DND-41 (cell line): ENCODE measurements at regions not wholly inside any gene's neighbourhood (a gene's known extent, or its start where the extent isn't known, plus 50 kb on each side); places are given as distances from the start of the nearest gene placed in this dataset.

Experiments
- ATAC-seq: fragments of 200-7000 bp; cut with Tn5 transposase; 3 replicates; pipeline ENCODE4 v1.9.1; 2021; ENCODE audit warnings: low read depth; ENCODE audit not compliant: insufficient read depth
- DNase-seq: peaks from one replicate; pipeline ENCODE4 v3.0.0-alpha.2; 2020
- H2AFZ ChIP-seq: 2 replicates; pipeline ENCODE4 v1.6.0; 2012; ENCODE audit warnings: low read depth, low read length
- H3K27ac ChIP-seq: 2 replicates; pipeline ENCODE4 v1.5.1; 2012; ENCODE audit warnings: low read length, inconsistent platforms
- H3K27me3 ChIP-seq: fragments of 200-600 bp; sonication (generic); 2 replicates; pipeline ENCODE4 v1.6.0; 2012; ENCODE audit warnings: low read length, mild to moderate bottlenecking, inconsistent platforms; ENCODE audit not compliant: insufficient read depth, poor library complexity
- H3K36me3 ChIP-seq: 2 replicates; pipeline ENCODE4 v1.5.1; 2012; ENCODE audit warnings: low read length, inconsistent platforms; ENCODE audit not compliant: insufficient read depth
- H3K4me1 ChIP-seq: 2 replicates; pipeline ENCODE4 v1.5.1; 2012; ENCODE audit warnings: mild to moderate bottlenecking, low read length; ENCODE audit not compliant: insufficient read depth
- H3K4me2 ChIP-seq: 2 replicates; pipeline ENCODE4 v1.6.0; 2012; ENCODE audit warnings: mild to moderate bottlenecking, moderate library complexity, low read length, inconsistent platforms; ENCODE audit not compliant: insufficient read depth
- H3K4me3 ChIP-seq, 2 experiments: fragments of 200-600 bp in 1 of 2; shearing (Covaris generic) in 1 of 2; 2 replicates each; pipeline ENCODE4 v1.5.1; 2012 to 2016; ENCODE audit warnings: inconsistent platforms in 2 of 2, low read length in 2 of 2, mild to moderate bottlenecking in 2 of 2, low read depth in 1 of 2, moderate library complexity in 1 of 2
- H3K79me2 ChIP-seq: 2 replicates; pipeline ENCODE4 v1.6.0; 2012; ENCODE audit warnings: low read length, inconsistent platforms; ENCODE audit not compliant: insufficient read depth
- H3K9ac ChIP-seq: 2 replicates; pipeline ENCODE4 v1.6.0; 2012; ENCODE audit warnings: low read depth, mild to moderate bottlenecking, inconsistent platforms, low read length, moderate library complexity
- H3K9me3 ChIP-seq: 2 replicates; pipeline ENCODE4 v1.5.1; 2012; ENCODE audit warnings: low read length, moderate library complexity, mild to moderate bottlenecking, inconsistent platforms; ENCODE audit not compliant: insufficient read depth, severe bottlenecking
- H4K20me1 ChIP-seq: 2 replicates; pipeline ENCODE4 v1.6.0; 2012; ENCODE audit warnings: low read length; ENCODE audit not compliant: insufficient read depth
- CTCF ChIP-seq: IDR thresholded peaks from 2 replicates; pipeline ENCODE4 v1.5.1; 2012; ENCODE audit warnings: borderline replicate concordance, low read length, moderate library complexity, mild to moderate bottlenecking; ENCODE audit not compliant: poor library complexity, severe bottlenecking; ENCODE audit errors: extremely low read depth
- EZH2 ChIP-seq: IDR thresholded peaks from 3 replicates; pipeline ENCODE4 v1.6.1; 2012; ENCODE audit warnings: borderline replicate concordance, low read depth, mild to moderate bottlenecking, moderate library complexity, low read length, inconsistent platforms; ENCODE audit not compliant: severe bottlenecking

GRCh38 chr15:67940324-67940719 lies 100.5 kb upstream of the RNU6-1 start:
- DNase-seq (no peak), ATAC-seq (no peak)
- no peak overlapping the region for H3K9ac ChIP-seq
- no peak overlapping the region for H3K4me2 ChIP-seq
- no peaks in the 10 kb centered on the region for H3K27me3 ChIP-seq
- H4K20me1 ChIP-seq = no peaks in the 10 kb centered on the region
- no peak overlapping the region for H3K27ac ChIP-seq
- H3K36me3 ChIP-seq = no peaks in the 10 kb centered on the region
- H2AFZ ChIP-seq = no peak overlapping the region
- H3K4me3 ChIP-seq = no peak overlapping the region
- no peaks in the 10 kb centered on the region for H3K9me3 ChIP-seq
- H3K79me2 ChIP-seq = no peaks in the 10 kb centered on the region
- H3K4me1 ChIP-seq = peaks cover under 1% of the 10 kb centered on the region; the same call in 1 of the 2 replicates
- TF ChIP-seq EZH2 = no peak
- TF ChIP-seq CTCF = no peak

GRCh38 chr15:67941648-67942310 lies 101.9 kb upstream of the RNU6-1 start:
- Histone ChIP-seq H3K4me2 (no peak overlapping the region), H2AFZ (no peak overlapping the region), H3K4me1 (peaks cover 16% of the 10 kb centered on the region)

GRCh38 chr15:67943475-67943874 lies 103.6 kb upstream of the RNU6-1 start:
- ATAC-seq = no peak
- Histone ChIP-seq H3K27ac (no peak overlapping the region), H3K27me3 (no peaks in the 10 kb centered on the region), H3K79me2 (no peaks in the 10 kb centered on the region), H4K20me1 (no peaks in the 10 kb centered on the region), H3K4me1 (peaks cover 22% of the 10 kb centered on the region), H3K4me2 (no peak overlapping the region), H3K4me3 (no peak overlapping the region), H2AFZ (no peak overlapping the region), H3K9me3 (no peaks in the 10 kb centered on the region), H3K36me3 (no peaks in the 10 kb centered on the region), H3K9ac (no peak overlapping the region)
- no peak for DNase-seq
- TF ChIP-seq CTCF (no peak), EZH2 (no peak)

More at GRCh38 chr15:67941648-67942310, 101.9 kb upstream of the RNU6-1 start:
- H3K36me3 ChIP-seq = no peaks in the 10 kb centered on the region
- H3K4me3 ChIP-seq = no peak overlapping the region
- H3K27me3 ChIP-seq = no peaks in the 10 kb centered on the region
- TF ChIP-seq EZH2 = no peak
- no peak for TF ChIP-seq CTCF
- ATAC-seq (no peak), DNase-seq (no peak)
- H3K27ac ChIP-seq = no peak overlapping the region
- H3K79me2 ChIP-seq = no peaks in the 10 kb centered on the region
- H4K20me1 ChIP-seq = no peaks in the 10 kb centered on the region
- no peak overlapping the region for H3K9ac ChIP-seq
- H3K9me3 ChIP-seq = no peaks in the 10 kb centered on the region
